Fibroblast of skin of scalp (primary cell): ENCODE measurements at regions not wholly inside any gene's neighbourhood (a gene's known extent, or its start where the extent isn't known, plus 50 kb on each side); places are given as distances from the start of the nearest gene placed in this dataset.

ENCODE experiments used
- DNase-seq: peaks from one replicate; pipeline ENCODE4 v3.0.0-alpha.2; 2013

- DNase-seq = no peak
These were observed 246.8 kb downstream of the KCNS3 start for GRCh38 chr2:18125303-18125702.

GRCh38 chr2:18124116-18124835 lies 245.8 kb downstream of the KCNS3 start:
- DNase-seq = no peak

GRCh38 chr2:18123577-18123976 lies 245.1 kb downstream of the KCNS3 start:
- DNase-seq = no peak

GRCh38 chr2:18123211-18123570 lies 244.7 kb downstream of the KCNS3 start:
- DNase-seq = no peak

- no peak for DNase-seq
These were observed 244.2 kb downstream of the KCNS3 start for GRCh38 chr2:18122544-18123210.

GRCh38 chr2:18119883-18120282 lies 241.4 kb downstream of the KCNS3 start:
- DNase-seq = peak; percentile 29

GRCh38 chr2:18118703-18119102 lies 240.2 kb downstream of the KCNS3 start:
- peak; percentile 5 for DNase-seq

GRCh38 chr2:18117592-18117991 lies 239.1 kb downstream of the KCNS3 start:
- DNase-seq = peak; percentile 40

- DNase-seq = no peak
These were observed 231.8 kb downstream of the KCNS3 start for GRCh38 chr2:18110222-18110621.

- DNase-seq = no peak
These were observed 228.4 kb downstream of the KCNS3 start for GRCh38 chr2:18106841-18107240.

- no peak for DNase-seq
These were observed 227.5 kb downstream of the KCNS3 start for GRCh38 chr2:18105929-18106328.

GRCh38 chr2:18104595-18105224 lies 226.2 kb downstream of the KCNS3 start:
- no peak for DNase-seq

- DNase-seq = no peak
These were observed 218.5 kb downstream of the KCNS3 start for GRCh38 chr2:18096836-18097405.

GRCh38 chr2:18094277-18094676 lies 215.8 kb downstream of the KCNS3 start:
- DNase-seq = no peak

GRCh38 chr2:18093196-18093595 lies 214.7 kb downstream of the KCNS3 start:
- DNase-seq = no peak

GRCh38 chr2:18092760-18093159 lies 214.3 kb downstream of the KCNS3 start:
- DNase-seq = no peak

GRCh38 chr2:18085593-18085992 lies 207.1 kb downstream of the KCNS3 start:
- no peak for DNase-seq

- no peak for DNase-seq
These were observed 205.9 kb downstream of the KCNS3 start for GRCh38 chr2:18084376-18084775.

GRCh38 chr2:18083806-18084205 lies 205.3 kb downstream of the KCNS3 start:
- DNase-seq = no peak

GRCh38 chr2:18078216-18078615 lies 199.7 kb downstream of the KCNS3 start:
- no peak for DNase-seq

GRCh38 chr2:18077704-18078103 lies 199.2 kb downstream of the KCNS3 start:
- DNase-seq = peak; percentile 73

- peak; percentile 15 for DNase-seq
These were observed 198.8 kb downstream of the KCNS3 start for GRCh38 chr2:18077231-18077630.

- no peak for DNase-seq
These were observed 196.0 kb downstream of the KCNS3 start for GRCh38 chr2:18074476-18074875.

- no peak for DNase-seq
These were observed 195.1 kb downstream of the KCNS3 start for GRCh38 chr2:18073601-18074000.
